Astrocyte of the cerebellum (primary cell): ENCODE measurements at regions not wholly inside any gene's neighbourhood (a gene's known extent, or its start where the extent isn't known, plus 50 kb on each side); places are given as distances from the start of the nearest gene placed in this dataset.
"Not testable (repeated sequence)": the region's sequence is repeated elsewhere in the genome, so short reads cannot be mapped to it uniquely, and the experiment has no call there.

Experiments
- DNase-seq: peaks from one replicate; pipeline ENCODE4 v3.0.0-alpha.2; 2011; ENCODE audit warnings: low read depth
- H3K4me3 ChIP-seq: 2 replicates; pipeline ENCODE4 v1.5.1; 2011; ENCODE audit warnings: mild to moderate bottlenecking, low read depth, low read length, moderate library complexity
- in situ Hi-C: cut with HindIII; loops from 2 replicates; pipeline ENCODE4 v1.10.0; 2017; ENCODE audit warnings: low sequenced_read_pairs
- TF ChIP-seq, protein P1 (sequence below): IDR thresholded peaks from 2 replicates; pipeline ENCODE4 v1.5.1; 2012; ENCODE audit warnings: low read length, low read depth, moderate library complexity, mild to moderate bottlenecking; ENCODE audit errors: missing control alignments

DNA sequence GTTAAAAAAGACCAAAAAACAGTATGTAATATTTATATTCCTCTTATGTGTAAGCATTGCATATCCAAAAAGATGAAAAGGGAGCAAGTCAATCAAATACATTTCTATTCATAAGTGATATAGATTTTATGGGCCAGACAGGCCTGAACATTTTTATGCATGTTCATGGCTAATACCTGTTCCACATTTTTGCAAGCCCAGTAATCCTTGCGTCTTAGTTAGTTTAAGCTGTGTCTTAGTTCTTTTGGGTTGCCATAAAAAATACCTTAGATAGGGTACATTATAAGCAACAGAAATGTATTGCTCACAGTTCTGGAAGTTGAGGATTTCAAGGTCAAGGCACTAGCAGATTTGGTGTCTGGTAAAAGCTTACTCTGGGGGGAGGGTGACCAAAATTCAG lies 342.1 kb downstream of the TAF11L14 start:
- no peak for DNase-seq
- in situ Hi-C loops = no loop called here
- TF ChIP-seq, protein P1, sequence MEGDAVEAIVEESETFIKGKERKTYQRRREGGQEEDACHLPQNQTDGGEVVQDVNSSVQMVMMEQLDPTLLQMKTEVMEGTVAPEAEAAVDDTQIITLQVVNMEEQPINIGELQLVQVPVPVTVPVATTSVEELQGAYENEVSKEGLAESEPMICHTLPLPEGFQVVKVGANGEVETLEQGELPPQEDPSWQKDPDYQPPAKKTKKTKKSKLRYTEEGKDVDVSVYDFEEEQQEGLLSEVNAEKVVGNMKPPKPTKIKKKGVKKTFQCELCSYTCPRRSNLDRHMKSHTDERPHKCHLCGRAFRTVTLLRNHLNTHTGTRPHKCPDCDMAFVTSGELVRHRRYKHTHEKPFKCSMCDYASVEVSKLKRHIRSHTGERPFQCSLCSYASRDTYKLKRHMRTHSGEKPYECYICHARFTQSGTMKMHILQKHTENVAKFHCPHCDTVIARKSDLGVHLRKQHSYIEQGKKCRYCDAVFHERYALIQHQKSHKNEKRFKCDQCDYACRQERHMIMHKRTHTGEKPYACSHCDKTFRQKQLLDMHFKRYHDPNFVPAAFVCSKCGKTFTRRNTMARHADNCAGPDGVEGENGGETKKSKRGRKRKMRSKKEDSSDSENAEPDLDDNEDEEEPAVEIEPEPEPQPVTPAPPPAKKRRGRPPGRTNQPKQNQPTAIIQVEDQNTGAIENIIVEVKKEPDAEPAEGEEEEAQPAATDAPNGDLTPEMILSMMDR = no peak
- H3K4me3 ChIP-seq = no peak overlapping the region

DNA sequence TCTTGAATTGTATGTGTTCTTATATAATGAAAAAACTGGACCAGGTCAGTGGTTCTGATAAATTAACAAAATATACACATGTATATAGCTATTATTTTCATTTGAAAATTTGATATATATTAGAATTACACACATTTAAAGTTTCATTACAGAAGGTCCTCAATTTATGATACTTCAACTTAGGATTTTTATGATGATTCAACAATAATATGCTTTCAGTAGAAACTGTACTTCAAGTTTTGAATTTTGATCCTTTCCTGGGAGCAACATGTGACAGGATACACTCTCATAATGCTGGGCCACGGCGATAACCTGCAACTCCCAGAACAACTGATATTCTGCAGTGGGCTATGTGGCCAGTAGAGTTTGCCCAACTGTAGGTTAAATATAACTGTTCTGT lies 344.7 kb downstream of the TAF11L14 start:
- TF ChIP-seq, protein P1 = no peak
- no peak for DNase-seq
- no peak overlapping the region for H3K4me3 ChIP-seq
- in situ Hi-C loops = no loop called here

DNA sequence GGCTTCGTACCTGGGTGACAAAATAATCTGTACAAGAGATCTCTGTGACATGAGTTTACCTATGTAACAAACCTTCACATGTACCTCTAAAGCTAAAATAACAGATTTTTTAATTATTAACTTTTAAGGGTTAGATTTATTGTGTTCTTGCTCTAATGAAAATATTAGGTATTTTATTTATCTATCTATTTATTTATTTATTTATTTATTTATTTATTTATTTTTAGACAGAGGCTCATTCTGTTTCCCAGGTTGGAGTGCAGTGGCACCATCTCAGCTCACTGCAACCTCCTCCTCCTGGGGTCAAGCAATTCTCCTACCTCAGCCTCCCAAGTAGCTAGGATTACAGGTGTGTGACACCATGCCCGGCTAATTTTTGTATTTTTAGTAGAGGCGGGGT lies 348.4 kb downstream of the TAF11L14 start:
- H3K4me3 ChIP-seq, in situ Hi-C loops, DNase-seq: not testable (repeated sequence)

DNA sequence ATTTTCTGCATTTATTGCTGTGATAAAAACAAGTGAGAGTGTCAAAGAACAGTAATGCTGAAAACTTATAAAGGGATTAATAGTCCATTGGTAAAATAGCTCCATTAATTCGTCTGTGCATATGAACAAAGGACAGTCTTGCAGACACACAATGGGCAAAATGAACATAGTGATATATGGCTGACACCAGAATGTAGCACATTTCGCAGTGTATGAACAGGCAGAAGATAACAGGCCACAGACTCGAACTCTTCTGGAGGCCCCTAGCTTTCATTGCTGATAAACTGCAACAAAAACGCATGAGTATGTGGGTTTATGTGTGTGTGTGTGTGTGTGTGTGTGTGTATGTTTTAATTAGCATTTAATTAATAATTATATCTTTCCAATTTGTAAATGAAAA lies 354.8 kb downstream of the TAF11L14 start:
- H3K4me3 ChIP-seq = no peak overlapping the region
- TF ChIP-seq, protein P1 = no peak
- DNase-seq = no peak
- in situ Hi-C loops = no loop called here

DNA sequence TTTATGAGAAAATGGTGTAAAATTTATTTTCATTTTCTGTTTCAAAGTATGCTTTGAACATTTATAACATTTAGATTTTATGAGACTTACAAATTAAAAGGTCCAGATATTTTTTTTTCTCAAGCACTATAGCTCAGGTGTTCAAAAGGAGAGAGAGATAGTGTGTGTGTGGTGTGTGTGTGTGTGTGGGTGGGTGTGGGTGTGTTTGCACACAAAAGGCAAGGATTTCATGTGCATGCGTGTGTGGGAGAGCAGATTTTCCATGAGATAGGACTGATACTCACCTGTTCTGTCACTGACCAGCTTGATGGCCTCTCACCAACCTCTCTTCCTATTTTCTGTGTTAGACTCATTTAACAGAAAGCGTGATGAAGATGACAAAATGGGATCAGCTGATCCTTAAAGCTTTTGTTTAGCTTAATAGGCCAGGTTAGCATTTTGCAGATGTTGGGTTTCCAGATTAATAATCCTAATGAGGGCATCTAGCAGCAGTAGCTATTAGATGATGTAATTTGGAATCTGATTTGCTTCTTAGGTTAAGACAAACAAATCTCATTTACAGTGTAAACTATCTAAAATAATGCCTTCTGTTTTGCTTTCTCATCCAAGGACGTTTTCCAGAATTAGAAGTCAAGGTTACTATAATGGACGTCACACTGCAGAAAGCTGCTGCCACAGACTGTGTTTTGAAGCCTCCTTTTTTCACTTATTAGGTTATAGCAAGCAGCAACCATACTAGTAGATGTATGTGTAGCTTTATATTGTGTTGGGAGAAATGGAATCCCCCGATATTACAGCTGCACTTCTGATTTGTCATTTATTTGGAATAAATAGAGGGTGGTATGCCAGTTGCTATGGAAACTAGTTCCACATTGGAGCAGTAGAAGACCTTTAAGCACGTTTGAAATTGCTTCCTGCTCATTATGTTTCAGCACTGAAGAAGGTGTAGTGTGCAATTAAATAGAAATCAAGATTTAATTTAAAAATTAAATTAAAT lies 355.6 kb downstream of the TAF11L14 start:
- TF ChIP-seq, protein P1 = no peak
- no peak for DNase-seq
- H3K4me3 ChIP-seq = no peak overlapping the region
- in situ Hi-C loops = no loop called here

DNA sequence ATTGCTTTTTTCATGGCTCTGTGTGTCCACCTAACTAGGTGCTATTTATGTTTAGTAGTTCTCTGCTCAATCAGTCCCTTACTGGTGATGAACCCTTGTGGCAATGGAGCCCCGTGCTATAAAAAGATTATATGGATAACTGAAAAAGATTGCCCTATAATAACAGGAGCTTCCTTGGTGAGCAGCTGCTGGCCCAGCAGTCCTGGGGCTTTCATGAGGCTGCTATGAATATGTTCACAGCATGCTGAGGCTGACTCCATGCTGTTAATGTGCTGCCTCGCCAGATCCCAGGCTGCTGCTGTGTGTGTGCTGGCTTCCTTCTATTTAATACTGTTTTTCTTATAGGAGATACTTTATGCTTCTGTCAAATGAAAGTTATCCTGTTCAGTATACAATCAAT lies 357.5 kb downstream of the TAF11L14 start:
- DNase-seq = peak; percentile 4
- TF ChIP-seq, protein P1 = no peak
- in situ Hi-C loops = no loop called here

DNA sequence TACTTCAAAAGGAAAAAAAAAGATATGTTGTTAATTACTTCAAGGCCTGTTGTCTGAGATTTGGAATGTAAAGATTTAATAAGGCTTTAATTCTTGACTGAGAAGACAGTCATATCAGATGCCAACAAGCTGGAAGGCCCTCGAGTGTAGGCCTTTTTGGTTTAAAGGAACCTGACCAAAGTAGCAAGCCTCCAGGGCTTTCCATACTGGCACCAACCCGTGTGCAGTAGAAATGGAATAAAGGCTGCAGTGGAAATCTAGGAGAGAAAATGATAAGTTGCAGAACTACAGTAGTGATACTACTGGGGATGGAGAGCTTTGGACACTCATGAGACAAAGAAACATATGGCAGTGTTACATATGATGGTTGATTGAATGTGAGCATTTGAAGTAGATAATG lies 358.0 kb downstream of the TAF11L14 start:
- in situ Hi-C loops = no loop called here
- TF ChIP-seq, protein P1 = no peak
- no peak for DNase-seq
- no peak overlapping the region for H3K4me3 ChIP-seq

More for the DNA sequence above, 357.5 kb downstream of the TAF11L14 start:
- H3K4me3 ChIP-seq = no peak overlapping the region
